B cell (primary cell): ENCODE measurements at regions not wholly inside any gene's neighbourhood (a gene's known extent, or its start where the extent isn't known, plus 50 kb on each side); places are given as distances from the start of the nearest gene placed in this dataset.

Experiments
- ATAC-seq: fragments of 200-7000 bp; cut with Tn5 transposase; one replicate; pipeline ENCODE4 v1.10.0; 2021; ENCODE audit warnings: low read depth, mild to moderate bottlenecking, moderate number of reproducible peaks, moderate library complexity
- CTCF ChIA-PET: fragments of 350-600 bp; sonication (Branson Sonifier 250); formaldehyde crosslinking; loops from one replicate; lab custom pipeline; 2021; ENCODE audit warnings: antibody characterized with exemption, inconsistent platforms; lab: Charles Lee
- POLR2A ChIA-PET: fragments of 350-600 bp; sonication (Branson Sonifier 250); formaldehyde crosslinking; loops from one replicate; lab custom pipeline; 2021; ENCODE audit warnings: antibody characterized with exemption; lab: Charles Lee
- DNase-seq: peaks from one replicate; pipeline ENCODE4 v3.0.0; 2013
- H2AFZ ChIP-seq: 2 replicates; pipeline ENCODE4 v1.6.1; 2012; ENCODE audit warnings: mild to moderate bottlenecking, low read depth, low read length; ENCODE audit not compliant: insufficient read depth, poor library complexity, severe bottlenecking
- H3K27ac ChIP-seq, 2 donors: 1 replicate in 1 of 2; 2 replicates in 1 of 2; pipeline ENCODE4 v1.5.1; 2012 to 2013; ENCODE audit warnings: low read length in 2 of 2, mild to moderate bottlenecking in 2 of 2, moderate library complexity in 1 of 2
- H3K27me3 ChIP-seq, 4 experiments: fragments of 200-600 bp in 1 of 4; sonication (generic) in 1 of 4; replicated peaks in 1 of 4; 1 replicate in 2 of 4; 2 replicates in 2 of 4; pipeline versions ENCODE4 v1.6.1 to v1.7.0; 2013 to 2016; ENCODE audit warnings: low read length in 3 of 4, mild to moderate bottlenecking in 2 of 4, mixed read lengths in 1 of 4, moderate library complexity in 1 of 4; ENCODE audit not compliant: insufficient read depth in 4 of 4, control insufficient read depth in 3 of 4; ENCODE audit errors: control extremely low read depth in 1 of 4
- H3K36me3 ChIP-seq, 2 experiments: replicated peaks in 1 of 2; 1 replicate in 1 of 2; 2 replicates in 1 of 2; pipeline versions ENCODE4 v1.6.1 to v1.7.1; 2013; ENCODE audit warnings: low read length in 1 of 2; ENCODE audit not compliant: insufficient read depth in 2 of 2, control insufficient read depth in 1 of 2; ENCODE audit errors: control extremely low read depth in 1 of 2, extremely low read depth in 1 of 2
- H3K4me1 ChIP-seq, 2 donors: fragments of 200-600 bp in 1 of 2; sonication (generic) in 1 of 2; 1 replicate in 1 of 2; 2 replicates in 1 of 2; pipeline versions ENCODE4 v1.5.1 to v1.6.1; 2013 to 2017; ENCODE audit warnings: low read length in 2 of 2; ENCODE audit not compliant: control insufficient read depth in 2 of 2, insufficient read depth in 2 of 2
- H3K4me2 ChIP-seq: replicated peaks from 2 replicates; pipeline ENCODE3; 2012; ENCODE audit warnings: mild to moderate bottlenecking, low read depth, low read length; ENCODE audit not compliant: poor library complexity, severe bottlenecking
- H3K4me3 ChIP-seq, 5 experiments: fragments of 200-600 bp in 1 of 5; sonication (generic) in 1 of 5; 1 replicate in 3 of 5; 2 replicates in 2 of 5; pipeline versions ENCODE4 v1.5.1 to v1.7.0; 2011 to 2016; ENCODE audit warnings: low read length in 4 of 5, mild to moderate bottlenecking in 4 of 5, low read depth in 2 of 5, control low read depth in 1 of 5, moderate library complexity in 1 of 5; ENCODE audit not compliant: insufficient read depth in 1 of 5; ENCODE audit errors: control extremely low read depth in 1 of 5, extremely low read depth in 1 of 5
- H3K79me2 ChIP-seq: fragments of 200-600 bp; sonication (generic); one replicate; pipeline ENCODE4 v1.6.0; 2016; ENCODE audit warnings: low read length; ENCODE audit not compliant: control insufficient read depth, insufficient read depth
- H3K9ac ChIP-seq: fragments of 200-600 bp; sonication (generic); 2 replicates; pipeline ENCODE4 v1.6.1; 2017; ENCODE audit warnings: mild to moderate bottlenecking, low read length, moderate library complexity
- H3K9me3 ChIP-seq, 3 donors: one replicate each; pipeline versions ENCODE4 v1.6.1 to v1.7.1; 2013; ENCODE audit warnings: low read length in 2 of 3; ENCODE audit not compliant: control insufficient read depth in 2 of 3, insufficient read depth in 1 of 3; ENCODE audit errors: control extremely low read depth in 1 of 3
- H4K20me1 ChIP-seq: 2 replicates; pipeline ENCODE4 v1.6.0; 2012; ENCODE audit warnings: mild to moderate bottlenecking, low read length; ENCODE audit not compliant: insufficient read depth, control insufficient read depth, poor library complexity, severe bottlenecking
- H3K27ac Mint-ChIP-seq: one replicate; pipeline ENCODE4 v1.8.0; 2021; ENCODE audit warnings: mixed read lengths
- H3K27me3 Mint-ChIP-seq: one replicate; pipeline ENCODE4 v1.8.0; 2021; ENCODE audit warnings: mixed read lengths
- H3K4me1 Mint-ChIP-seq: one replicate; pipeline ENCODE4 v1.8.0; 2021; ENCODE audit warnings: mixed read lengths
- H3K4me3 Mint-ChIP-seq: one replicate; pipeline ENCODE4 v1.8.0; 2021; ENCODE audit warnings: mixed read lengths
- H3K9me3 Mint-ChIP-seq: one replicate; pipeline ENCODE4 v1.8.0; 2022; ENCODE audit warnings: mixed read lengths; ENCODE audit not compliant: insufficient read depth
- EZH2 ChIP-seq: IDR thresholded peaks from 2 replicates; pipeline ENCODE4 v1.6.1; 2012; ENCODE audit warnings: borderline replicate concordance, low read depth, mild to moderate bottlenecking, moderate library complexity, low read length; ENCODE audit not compliant: insufficient read depth, poor library complexity, severe bottlenecking
- WGBS: methylation state at CpG from one replicate; pipeline ENCODE4 v1.1.5; 2013; ENCODE audit warnings: missing lambda C conversion rate; ENCODE audit not compliant: insufficient coverage; 5-methylcytosine and 5-hydroxymethylcytosine counted together
- intact Hi-C: fragments of 100-400 bp; cut with micrococcal nuclease; formaldehyde crosslinking; loops from one replicate; pipeline ENCODE4 v1.10.0; 2022
- TF ChIP-seq, protein P1 (sequence below): fragments of 200-600 bp; IDR thresholded peaks from one replicate; pipeline ENCODE4 v1.8.0; 2022; ENCODE audit warnings: antibody characterized with exemption, mild to moderate bottlenecking

DNA sequence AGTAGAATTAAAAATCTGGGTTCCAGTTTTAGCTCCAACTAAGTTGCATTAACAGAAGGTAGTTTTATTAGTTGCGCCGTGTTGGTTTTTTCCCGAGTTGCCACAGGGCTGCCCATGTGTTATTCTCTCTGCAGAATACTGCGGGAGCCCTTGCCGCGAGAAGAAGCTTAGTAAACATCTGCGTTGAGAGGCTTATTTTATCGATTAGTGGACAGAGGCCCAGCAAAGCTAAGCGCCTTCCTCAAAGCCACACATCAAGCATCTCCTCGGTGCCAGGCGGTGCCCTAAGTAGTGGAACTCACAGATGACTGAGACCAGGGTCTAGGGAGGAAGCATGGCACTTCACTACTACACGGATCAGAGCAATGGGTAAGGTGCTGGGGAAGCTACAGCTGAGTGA lies 212.3 kb upstream of the IRX5 start:
- no peaks in the 10 kb centered on the region for H3K27me3 Mint-ChIP-seq
- Histone ChIP-seq H3K4me1 (no peaks in the 10 kb centered on the region), H3K79me2 (no peaks in the 10 kb centered on the region), H3K27ac (no peak overlapping the region), H2AFZ (no peak overlapping the region), H3K4me3 (no peak overlapping the region), H3K4me2 (no peak overlapping the region), H3K36me3 (no peaks in the 10 kb centered on the region), H4K20me1 (no peaks in the 10 kb centered on the region), H3K27me3 (no peaks in the 10 kb centered on the region), H3K9ac (no peak overlapping the region), H3K9me3 (peaks cover 0 to 6% (median 0%) of the 10 kb centered on the region in 3 donors)
- H3K4me1 Mint-ChIP-seq = no peaks in the 10 kb centered on the region
- ATAC-seq (no peak), DNase-seq (no peak)
- WGBS = 100% methylated on average over 8 of the region's 12 CpGs
- intact Hi-C loops = no loop called here
- CTCF ChIA-PET = no interaction called here
- POLR2A ChIA-PET = no interaction called here
- TF ChIP-seq EZH2 = no peak
- TF ChIP-seq, protein P1, sequence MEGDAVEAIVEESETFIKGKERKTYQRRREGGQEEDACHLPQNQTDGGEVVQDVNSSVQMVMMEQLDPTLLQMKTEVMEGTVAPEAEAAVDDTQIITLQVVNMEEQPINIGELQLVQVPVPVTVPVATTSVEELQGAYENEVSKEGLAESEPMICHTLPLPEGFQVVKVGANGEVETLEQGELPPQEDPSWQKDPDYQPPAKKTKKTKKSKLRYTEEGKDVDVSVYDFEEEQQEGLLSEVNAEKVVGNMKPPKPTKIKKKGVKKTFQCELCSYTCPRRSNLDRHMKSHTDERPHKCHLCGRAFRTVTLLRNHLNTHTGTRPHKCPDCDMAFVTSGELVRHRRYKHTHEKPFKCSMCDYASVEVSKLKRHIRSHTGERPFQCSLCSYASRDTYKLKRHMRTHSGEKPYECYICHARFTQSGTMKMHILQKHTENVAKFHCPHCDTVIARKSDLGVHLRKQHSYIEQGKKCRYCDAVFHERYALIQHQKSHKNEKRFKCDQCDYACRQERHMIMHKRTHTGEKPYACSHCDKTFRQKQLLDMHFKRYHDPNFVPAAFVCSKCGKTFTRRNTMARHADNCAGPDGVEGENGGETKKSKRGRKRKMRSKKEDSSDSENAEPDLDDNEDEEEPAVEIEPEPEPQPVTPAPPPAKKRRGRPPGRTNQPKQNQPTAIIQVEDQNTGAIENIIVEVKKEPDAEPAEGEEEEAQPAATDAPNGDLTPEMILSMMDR = no peak
- H3K4me3 Mint-ChIP-seq = no peak overlapping the region
- no peak overlapping the region for H3K27ac Mint-ChIP-seq
- H3K9me3 Mint-ChIP-seq = no peaks in the 10 kb centered on the region

DNA sequence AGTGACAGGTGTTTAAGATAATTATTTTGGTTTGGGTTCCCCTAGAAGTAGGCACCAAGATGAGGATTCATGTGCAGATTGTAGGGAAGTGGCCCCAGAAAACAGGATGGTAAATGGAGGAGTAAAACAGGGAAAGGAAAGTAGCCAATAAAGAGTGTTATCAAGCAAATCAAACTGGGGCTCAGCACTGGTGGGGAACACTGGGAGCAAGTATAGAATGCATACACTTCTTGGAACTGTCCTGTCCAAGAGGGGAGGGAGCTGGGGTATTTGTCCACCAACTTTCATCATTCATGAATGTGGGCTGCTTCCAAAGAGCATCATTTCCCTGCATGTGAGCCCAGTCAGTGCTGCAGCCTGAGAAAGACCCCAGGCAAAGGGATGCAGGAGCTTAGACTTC lies 215.7 kb upstream of the IRX5 start:
- Histone ChIP-seq H2AFZ (no peak overlapping the region), H3K9me3 (peaks cover 0 to 7% (median 0%) of the 10 kb centered on the region in 3 donors), H3K4me1 (no peaks in the 10 kb centered on the region), H3K9ac (no peak overlapping the region), H3K79me2 (no peaks in the 10 kb centered on the region), H4K20me1 (no peaks in the 10 kb centered on the region), H3K4me3 (no peak overlapping the region), H3K4me2 (no peak overlapping the region), H3K27me3 (no peaks in the 10 kb centered on the region), H3K36me3 (no peaks in the 10 kb centered on the region), H3K27ac (no peak overlapping the region)
- H3K4me1 Mint-ChIP-seq = no peaks in the 10 kb centered on the region
- intact Hi-C loops = no loop called here
- H3K9me3 Mint-ChIP-seq = peaks cover 2% of the 10 kb centered on the region
- TF ChIP-seq, protein P1 = no peak
- TF ChIP-seq EZH2 = no peak
- no peaks in the 10 kb centered on the region for H3K27me3 Mint-ChIP-seq
- no peak for ATAC-seq
- ChIA-PET CTCF (no interaction called here), POLR2A (no interaction called here)
- no peak overlapping the region for H3K27ac Mint-ChIP-seq
- DNase-seq = no peak
- H3K4me3 Mint-ChIP-seq = no peak overlapping the region
